ENCODE measurements at regions not wholly inside any gene's neighbourhood (a gene's known extent, or its start where the extent isn't known, plus 50 kb on each side); places are given as distances from the start of the nearest gene placed in this dataset.

DNA sequence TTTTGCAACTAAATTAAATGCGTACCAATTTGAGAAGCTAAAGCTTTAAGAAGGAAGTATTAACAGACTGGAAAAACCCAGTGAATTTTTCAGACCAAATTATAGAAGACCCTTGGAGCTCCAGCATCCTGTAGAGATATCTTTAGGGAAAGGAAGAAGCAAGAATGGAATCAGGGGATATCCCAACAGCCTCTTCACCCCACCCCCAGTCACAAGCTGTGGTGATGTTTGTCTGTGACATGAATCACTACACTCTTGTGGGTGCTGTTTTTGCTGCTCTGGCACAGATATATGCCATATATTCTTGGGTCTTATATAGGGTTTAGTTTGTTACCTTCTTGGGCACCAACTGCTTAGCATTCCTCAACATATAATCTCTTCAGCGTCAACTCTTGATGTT, 78.5 kb upstream of the BCL6 start:
- no peak for DNase-seq (ENCODE audit: low read depth)

DNA sequence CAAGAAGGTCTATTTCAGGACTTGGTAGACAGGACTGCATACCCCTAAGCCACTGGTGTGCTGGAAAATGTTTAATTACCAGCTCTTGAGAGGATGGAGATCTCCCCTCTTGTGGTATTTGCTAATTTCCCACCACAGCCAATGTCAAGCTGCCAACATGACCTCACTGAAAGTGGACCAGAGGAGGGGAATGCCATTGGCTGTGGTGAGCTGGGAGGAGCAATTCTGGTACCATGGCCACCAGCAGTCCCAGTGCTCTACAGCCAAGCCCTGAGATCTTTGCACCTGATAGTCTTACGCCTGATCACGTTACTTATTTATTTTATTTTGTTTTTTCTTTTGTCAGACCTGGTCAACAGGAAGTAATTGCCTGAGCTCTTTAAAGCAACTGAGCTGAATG, 82.5 kb upstream of the BCL6 start:
- no peak for DNase-seq (ENCODE audit: low read depth)

DNA sequence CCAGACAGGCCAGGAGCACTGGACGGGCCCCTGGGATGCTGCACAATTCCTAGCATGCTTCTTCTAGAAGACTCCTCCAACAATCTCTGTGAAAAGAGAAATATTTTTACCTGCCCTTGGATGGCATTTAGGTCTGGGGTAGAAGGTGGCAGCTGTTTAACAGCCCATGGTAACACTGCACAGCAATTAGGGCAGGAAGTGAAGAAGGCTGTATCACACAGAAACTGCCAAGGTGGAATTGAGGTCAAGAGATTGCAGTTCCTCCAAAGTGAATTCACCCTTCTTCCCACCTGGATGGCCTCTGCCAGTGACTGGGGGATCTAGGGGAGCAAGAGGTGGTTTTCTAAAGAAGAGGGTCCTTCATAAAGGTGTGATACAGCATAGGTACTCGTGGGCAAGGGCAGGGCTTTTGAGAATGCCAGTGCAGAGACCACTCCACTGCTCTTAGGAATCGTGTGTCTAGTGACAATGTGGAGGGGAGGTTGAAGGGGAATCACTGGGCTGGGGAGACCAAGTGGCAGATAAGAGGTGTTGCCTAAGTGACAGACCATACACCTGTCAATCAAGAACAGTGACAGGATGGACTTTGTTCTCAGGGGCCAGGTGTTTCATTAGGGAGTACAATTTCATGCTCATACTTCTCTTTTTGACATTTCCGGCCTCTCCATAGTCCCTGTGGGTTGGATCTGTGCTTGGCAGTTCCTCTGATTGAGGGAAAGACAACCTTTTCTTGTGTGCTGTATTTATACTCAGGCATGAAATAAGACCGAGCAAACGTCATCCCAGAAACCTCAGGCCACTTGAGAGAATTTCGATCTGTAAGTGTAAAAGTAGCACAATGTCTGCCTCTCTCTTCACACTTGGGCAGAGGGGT, 83.5 kb upstream of the BCL6 start:
- no peak for DNase-seq (ENCODE audit: low read depth)

DNA sequence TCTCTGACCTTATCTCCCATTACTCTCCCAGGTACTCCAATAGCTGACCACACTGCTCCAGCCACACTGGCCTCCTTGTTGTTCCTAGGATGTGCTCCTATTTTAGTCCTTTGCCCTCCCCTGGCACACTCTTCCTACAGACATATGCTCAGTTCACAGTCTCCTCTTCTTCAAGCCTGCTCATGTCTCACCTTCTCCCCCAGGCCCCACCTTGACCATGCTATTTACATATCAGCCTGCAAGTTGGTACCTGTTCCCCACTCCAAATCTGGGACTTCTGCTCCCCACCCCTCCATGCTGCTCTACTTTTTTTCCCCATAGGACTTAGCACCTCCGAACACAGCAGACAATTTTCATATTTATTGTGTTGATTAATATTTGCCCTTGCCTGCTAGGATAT, 84.9 kb upstream of the BCL6 start:
- DNase-seq (ENCODE audit: low read depth): no peak

DNA sequence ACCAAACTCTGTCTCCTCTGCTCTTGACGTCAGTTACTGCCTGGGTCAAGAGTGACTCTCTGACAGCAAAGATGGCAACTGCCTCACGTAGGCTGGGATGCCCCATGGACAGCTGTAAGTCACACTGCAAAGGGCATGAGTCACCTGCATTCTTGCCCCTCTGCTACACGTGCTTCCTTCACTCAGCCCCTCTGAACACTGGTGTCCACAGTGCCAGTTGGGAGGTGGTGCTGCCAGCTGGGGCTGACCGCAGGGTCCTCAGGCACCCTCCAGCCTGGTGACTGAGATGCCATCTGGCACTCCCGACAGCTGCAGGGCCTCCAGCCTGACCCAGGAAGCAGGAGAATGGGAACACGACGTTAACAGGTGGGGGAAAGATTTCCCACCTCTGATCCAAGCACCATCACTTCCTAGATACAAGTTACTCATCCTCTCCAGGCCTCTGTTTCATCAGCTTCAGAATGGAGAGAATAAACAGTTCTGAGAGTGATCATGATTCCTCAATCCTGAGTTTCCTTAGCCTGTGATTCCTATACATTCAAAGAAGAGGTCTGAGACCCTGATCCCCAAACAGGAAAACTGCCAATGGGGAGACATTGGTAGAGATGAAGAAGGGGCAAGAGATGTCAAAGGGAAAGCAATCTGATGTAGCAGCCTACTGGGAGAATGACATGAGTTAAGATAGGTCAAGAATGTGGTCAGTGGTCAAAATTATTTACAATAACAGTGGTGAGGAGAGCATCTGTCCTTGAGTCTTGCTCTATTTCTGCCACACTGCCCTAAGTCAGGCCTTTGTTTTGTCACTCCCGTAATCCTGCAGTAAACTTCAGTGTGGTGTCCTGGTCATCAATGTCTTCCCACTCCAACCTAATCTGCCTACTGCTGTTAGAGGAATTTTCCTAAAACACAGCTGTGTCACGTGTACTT, 86.1 kb upstream of the BCL6 start:
- DNase-seq (ENCODE audit: low read depth): no peak

DNA sequence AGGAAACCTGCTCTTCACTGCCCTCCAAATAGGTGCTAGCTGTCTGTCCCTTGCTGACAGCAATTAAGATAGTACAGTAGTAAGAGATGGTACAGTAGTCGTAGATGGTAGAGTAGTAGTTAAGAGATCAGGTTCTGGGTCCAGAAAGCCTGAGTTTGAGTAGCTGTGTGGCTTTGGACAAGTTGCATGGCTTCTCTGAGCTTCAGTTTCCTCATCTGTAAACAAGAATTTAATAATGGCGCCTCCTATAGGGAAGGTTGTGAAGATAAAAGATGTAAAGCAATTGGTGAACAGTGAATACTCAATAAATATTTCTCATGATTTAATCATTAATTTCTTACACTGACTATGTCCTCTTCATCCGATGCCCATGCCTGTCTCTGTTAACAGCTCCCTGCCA, 86.9 kb upstream of the BCL6 start:
- DNase-seq (ENCODE audit: low read depth): no peak

DNA sequence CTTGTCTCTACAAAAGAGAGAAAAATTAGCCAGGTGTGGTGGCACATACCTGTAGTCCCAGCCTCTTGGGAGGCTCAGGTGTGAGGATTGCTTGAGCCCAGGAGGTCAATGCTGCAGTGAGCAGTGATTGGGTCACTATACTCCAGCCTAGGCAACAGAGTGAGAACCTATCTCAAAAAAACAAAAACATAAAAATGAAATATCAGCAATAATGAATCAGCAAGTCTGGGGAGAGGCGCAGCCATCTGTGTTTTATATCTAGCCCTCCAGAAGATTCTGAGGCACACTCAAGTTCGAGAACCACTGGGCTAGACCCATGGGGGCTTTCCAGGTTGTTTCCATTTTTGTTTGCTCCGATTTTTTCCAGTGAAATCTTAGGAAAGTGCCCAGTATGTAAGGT, 88.1 kb upstream of the BCL6 start:
- no peak for DNase-seq (ENCODE audit: low read depth)

DNA sequence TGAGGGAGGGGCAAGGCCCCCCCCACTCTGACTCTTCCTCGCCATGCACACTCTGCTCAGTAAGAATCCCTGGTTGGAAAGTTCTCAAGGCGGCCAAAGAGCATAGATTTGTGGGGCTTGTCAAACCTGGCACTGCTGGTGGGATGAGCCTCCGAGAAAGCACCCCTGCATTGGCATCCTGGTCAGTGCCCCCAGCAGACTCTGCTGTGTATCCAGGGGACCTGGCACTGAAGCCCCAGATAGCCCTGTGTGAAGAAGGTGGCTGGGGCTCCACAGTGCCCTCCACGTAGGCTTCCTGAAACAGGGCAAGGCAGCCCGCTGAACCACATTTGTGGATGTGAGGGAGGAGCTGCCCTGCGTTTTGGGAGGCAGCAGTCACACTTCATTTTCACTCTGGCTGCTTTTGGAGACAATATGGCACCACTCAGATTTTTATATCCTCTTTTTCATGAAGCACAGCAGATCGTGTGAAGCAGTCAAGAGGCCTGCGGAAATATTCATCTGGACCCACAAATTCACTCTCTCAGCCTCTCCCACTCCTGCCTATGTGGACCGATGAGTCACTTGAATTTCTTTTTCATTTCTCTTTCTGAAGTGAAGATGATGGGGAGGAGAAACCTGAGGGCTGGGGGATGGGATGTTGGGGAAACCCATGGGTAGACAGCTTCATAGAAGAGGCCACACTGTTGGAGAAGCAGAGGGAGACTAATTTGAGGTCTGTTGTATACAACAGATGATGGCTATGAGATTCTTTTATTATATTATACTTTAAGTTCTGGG, 88.7 kb upstream of the BCL6 start:
- DNase-seq (ENCODE audit: low read depth): no peak

DNA sequence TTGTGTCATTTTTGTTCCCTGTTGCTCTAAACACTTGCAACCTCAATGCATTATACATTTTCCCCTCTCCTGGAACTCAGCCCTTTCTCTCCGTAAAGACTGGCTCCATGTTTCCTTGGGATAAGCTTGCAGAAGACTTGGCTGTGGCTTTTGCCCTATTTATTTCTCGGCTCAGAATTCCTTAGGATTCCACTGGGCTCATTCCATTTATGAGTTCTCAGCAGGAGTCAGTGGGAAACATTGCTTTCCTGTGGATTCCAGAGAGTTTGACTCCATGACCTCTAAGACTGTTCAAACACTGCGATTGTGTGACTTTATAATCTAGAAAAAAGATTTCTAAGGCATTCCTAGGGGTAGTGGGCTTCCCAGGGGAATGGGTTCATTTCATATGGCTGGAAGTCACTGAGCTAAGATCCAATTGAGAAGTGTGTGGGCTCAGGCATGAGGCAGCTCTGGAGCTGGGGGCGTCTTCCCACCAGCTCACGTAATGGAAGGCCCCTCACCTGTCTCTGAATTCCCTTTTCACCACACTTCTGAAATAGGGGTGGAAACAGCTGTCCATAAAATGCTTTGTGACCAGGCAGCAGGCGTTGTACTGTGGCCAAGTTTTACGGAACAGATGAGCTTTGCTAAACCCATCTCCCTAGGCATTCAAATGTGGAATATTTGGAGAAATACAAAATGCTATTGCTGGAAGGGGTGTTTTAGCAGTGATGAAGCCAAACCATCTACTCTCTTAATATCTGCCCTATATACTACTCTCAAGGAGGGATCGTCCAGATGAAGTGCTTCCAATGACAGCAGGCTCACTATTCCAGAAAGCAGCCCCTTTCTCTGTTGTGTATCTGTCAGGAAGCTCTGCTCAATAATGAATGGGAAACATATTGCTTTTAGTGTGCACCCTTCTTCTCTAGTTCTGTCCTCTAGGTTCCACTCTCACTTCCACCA, 91.8 kb upstream of the BCL6 start:
- peak; percentile 11 for DNase-seq (ENCODE audit: low read depth)

DNA sequence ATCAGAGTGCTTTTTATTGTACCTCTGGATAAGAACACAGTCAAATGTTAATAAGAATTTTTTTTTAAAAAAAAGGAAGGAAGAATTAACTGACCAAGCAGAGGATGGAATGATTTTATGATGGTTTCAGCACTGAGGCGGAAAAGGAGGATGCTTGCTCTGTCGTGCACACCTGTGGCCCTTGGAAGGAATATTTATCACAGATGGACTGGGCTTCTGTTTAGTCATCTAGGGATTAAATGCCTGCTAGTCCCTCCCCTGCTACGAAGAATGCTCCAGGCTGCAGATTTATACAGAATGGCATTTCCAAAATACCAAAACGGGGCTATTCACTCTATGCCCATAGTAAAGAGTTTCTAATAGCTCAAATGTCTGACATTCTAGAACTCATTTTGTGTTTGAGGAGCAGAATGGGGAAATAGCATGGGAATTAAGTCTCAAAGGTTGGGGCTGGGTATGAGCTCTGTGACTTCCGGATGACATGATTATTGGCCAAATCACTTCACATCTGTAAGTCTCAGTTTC, 92.8 kb upstream of the BCL6 start:
- no peak for DNase-seq (ENCODE audit: low read depth)

DNA sequence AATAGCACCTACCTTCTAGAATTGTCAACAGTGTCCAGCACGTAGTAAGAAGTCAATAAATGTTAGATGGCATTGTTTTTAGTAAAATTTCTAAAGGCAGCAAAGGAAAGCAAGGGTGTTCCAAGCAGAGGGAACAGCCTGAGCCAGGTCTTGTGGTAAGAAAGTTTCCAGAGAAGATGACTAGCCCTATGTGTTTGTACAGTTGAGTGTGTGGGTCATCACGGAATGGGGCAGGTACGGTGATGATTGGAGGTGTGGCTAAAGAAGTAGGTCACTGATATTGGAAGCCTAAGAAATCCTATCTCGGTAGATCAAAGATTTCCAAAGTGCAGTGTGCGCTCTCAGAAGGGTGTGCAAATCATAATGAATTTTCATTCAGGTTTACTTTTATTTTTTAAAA, 94.2 kb upstream of the BCL6 start:
- no peak for DNase-seq (ENCODE audit: low read depth)

DNA sequence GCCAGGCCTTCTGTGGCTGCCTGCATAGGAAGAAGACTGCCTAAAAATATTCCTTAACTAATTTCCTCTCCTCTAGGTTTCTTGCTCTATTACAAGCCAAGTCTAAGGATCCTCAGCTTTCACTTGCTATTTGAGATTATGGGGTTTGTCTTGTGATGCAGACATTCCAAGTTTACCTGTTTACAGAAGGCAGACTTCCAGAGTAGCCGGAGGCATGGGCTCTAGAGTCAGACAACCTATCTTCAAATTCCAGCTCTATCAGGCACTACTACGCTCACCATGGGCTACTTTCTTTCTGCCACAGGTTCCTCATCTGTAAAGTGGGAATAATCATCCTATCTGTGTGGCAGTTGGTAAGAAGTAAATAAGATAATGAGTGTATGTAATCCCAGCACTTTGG, 95.6 kb upstream of the BCL6 start:
- no peak for DNase-seq (ENCODE audit: low read depth)

DNA sequence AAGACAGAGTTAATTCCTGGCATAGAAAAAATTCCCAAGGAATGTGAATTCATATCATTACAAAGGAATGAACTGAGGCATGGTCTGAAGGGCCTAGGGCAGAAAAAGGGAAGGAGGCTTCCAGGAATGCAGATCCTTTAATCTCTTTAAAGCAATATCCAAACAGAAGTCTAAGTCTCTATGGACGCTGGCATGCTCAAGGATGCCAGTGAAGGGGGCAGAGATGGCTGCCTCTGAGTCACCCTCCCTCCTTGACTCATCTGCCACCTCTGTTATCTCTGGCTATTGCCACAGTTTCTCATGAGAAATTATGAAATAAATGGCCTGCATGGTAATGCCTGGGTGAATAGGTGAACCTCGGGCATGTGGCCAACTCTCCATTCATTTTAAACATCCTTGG, 96.3 kb upstream of the BCL6 start:
- no peak for DNase-seq (ENCODE audit: low read depth)

DNA sequence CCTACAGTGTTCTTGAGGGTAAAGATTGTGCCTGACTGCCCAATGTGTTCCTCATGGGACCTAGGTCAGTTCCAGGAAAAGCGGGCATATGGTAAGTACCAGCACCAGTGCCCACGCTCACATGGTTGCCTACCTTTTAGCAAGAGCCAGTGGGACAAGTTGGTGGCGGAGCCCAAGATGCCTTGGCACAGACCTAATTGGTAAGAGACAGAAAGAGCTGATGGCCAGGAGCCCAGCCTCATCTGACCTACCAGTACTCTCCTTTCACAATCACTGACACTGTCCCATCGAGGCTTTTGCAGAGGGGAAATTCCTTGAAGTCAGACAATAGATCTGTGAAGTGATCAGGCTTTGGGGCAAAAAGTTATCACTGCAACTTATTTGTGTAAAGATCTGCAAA, 98.4 kb upstream of the BCL6 start:
- no peak for DNase-seq (ENCODE audit: low read depth)

DNA sequence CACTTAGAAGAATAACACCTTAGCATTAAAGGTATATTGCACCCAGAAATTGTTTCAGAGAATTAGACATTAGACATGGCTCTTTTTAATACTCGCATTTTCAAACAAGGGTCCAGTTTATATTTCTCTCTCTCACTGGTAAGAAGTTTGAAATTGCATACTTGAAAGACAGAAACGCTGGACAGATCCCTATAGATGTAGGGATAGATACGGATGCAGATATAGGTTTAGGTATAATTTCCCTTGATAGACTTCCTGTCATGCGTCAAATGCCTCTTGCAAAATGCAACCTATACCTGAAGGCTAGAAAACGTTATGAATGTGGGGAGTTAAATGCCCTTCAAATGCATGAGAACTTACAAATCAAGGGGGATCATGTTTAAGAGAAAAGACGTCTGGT, 99.4 kb upstream of the BCL6 start:
- no peak for DNase-seq (ENCODE audit: low read depth)

DNA sequence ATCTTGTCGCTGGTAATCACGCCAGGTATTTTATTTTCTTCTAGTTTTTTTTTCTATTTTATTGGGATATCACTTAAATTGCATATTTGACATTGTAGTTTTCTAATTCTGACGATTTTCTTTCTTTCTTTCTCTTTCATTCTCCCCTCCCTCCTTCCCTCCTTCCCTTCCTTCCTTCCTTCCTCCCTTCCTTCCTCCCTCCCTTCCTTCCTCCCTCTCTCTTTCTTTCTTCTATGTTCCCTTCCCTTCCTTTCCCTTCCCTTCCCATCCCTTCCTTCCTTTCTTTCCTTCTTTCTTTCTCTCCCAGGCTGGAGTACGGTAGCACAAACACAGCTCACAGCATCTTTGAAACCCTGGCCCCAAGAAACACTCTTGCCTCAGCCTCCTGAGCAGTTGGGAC, 100.6 kb upstream of the BCL6 start:
- no peak for DNase-seq (ENCODE audit: low read depth)

DNA sequence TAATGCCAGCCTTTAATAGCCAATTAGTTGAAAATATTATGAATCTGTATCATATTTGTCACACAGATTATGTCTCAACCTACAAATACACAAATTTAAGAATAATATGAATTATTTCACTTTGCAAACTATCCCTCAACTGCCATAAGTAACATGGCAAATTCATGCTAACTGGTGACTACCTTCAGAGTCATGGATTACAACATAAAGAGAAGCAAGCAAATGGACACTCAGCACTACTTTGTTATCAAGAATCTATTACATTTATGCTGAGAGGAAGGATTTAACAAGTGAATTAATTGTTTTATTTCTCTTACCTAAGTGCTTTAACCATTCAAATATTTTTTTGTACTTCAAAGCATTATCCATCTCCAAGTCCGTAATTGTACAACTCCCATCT, 103.1 kb upstream of the BCL6 start:
- DNase-seq (ENCODE audit: low read depth): no peak

DNA sequence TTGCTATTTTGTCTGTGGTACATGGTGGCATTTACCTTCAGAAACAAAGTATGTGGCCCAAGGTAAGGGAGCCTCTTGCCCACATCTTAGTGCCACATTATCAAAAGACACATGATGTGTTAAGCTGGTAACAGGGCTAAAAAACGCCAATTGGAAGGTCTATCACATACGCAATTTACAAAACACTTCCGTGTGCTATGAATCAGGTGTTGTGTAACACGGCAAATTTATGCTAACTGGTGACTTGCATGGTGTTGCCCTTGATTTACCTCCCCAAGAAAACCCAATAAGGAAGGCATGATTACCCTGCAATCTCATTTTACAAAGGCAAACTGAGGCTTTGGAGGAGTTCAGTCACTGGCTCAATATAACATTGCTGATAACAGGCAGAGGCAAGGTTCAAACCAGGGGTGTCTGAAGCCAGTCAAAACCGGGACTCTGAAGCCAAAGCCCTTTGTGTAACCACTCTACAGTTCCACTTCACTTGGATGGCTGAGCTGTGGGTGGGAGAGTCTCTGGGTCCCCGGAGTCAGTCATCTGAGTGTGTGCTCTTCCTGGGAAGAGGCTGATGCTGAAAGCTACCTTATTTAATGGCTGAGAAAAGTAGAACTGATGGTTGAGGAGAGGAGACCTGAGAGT, 103.9 kb upstream of the BCL6 start:
- no peak for DNase-seq (ENCODE audit: low read depth)

DNA sequence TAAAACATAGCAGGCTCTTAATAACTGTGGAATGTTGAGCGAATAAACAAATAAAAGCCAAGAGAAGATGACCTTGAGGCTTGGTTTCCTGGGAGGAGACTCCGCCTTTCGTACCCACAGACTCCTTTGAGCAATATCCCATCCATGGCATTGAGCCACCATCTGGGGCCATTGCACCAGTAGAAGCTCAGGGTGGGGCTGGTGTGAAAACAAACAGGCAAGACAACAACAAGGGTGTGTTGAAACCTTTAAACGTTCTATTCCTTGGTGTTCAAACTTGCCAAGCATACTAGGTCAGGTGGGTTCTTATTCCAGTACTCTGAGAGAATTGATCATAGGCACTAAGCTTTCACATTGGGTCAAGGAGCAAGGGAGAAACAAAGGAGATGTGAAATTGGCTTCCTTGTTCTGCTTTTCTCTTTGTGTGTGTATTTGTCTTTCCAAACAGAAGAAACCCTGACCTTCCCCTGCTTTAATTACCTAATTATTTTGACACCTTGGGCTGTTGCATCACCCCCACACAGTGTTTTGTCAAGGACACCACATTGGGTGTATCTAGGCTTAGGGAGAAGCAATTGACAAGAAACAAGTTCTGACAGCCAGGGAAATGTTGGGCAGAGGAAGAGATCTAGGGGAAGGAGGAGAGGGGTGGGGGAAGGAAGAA, 105.1 kb upstream of the BCL6 start:
- DNase-seq (ENCODE audit: low read depth): no peak
